HL-60 (cell line): ENCODE measurements at regions not wholly inside any gene's neighbourhood (a gene's known extent, or its start where the extent isn't known, plus 50 kb on each side); places are given as distances from the start of the nearest gene placed in this dataset.

ENCODE experiments used
- CTCF ChIP-seq: IDR thresholded peaks from one replicate; pipeline ENCODE4 v1.5.1; 2011; ENCODE audit warnings: low read length, control low read depth, inconsistent platforms; ENCODE audit not compliant: insufficient read depth
- GABPA ChIP-seq: IDR thresholded peaks from 2 replicates; pipeline ENCODE4 v1.6.1; 2012; ENCODE audit warnings: low read depth

GRCh38 chr10:21047096-21047495 lies 150.0 kb upstream of the NEBL start:
- TF ChIP-seq GABPA = no peak
- TF ChIP-seq CTCF = no peak
